HG03342 (cell line): ENCODE measurements at regions not wholly inside any gene's neighbourhood (a gene's known extent, or its start where the extent isn't known, plus 50 kb on each side); places are given as distances from the start of the nearest gene placed in this dataset.

Experiments
- ATAC-seq: cut with Tn5 transposase; IDR thresholded peaks from one replicate; pipeline ENCODE4 v1.9.1; 2021; ENCODE audit warnings: mild to moderate bottlenecking, moderate library complexity; ENCODE audit not compliant: unreplicated experiment

DNA sequence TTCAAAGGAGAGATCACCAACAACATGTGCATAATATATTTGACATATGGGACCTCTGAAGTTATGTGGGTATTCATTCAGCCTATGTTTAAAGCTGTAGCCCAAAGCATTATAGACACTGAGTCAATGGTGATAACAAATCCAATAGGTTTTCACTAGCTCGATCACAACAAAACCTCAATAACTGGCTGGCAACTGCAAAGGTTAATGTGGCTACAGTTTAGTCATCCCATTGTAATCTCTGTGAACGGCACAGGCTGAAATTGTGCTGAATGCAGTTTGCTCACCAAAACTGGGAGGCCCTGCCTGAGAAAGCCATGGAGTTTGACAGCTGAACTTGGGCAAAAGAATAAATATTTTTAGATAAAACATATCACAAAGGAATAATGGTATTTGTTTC is 152.4 kb upstream of the ADO start:
- ATAC-seq = no peak

DNA sequence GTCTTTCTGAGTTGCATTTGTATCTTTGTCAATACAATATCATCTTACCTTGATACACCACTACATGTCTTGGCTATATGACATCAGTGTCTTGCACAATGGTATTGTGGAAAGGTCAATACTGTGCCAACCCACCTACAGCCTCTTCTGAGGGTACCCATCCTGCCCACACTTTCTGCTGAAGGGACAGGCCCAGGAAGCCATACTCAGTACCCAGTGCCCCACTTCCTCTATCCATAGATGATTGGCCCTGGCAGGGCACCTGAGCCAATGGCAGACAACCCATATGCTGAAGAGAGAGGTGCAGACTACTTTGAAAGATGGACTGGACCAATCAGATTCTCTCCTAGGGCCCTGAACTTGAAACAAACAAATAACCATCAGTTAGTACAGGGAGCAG is 152.0 kb upstream of the ADO start:
- no peak for ATAC-seq

DNA sequence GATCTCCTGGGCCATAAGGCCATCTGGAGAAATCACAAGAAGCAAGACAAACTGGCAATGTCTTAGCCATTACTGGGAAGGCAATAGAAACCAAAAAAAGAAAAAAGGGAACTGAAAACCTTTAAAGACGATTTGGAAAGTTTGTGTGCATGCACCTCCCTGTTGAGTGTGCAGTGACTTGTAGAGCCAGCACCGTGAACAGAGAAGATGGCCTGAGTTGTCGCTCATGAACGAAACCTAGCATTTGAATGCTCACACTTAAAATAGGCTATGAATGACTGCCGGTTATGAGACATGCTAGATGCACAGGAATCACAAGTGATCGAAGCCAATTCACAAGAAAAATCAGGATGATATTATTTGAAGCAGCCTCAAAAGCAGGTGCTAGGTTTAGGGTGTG is 151.3 kb upstream of the ADO start:
- peak; percentile 87 for ATAC-seq

- no peak for ATAC-seq
Observed at GRCh38 chr10:62654966-62655336, 149.6 kb upstream of the ADO start.

DNA sequence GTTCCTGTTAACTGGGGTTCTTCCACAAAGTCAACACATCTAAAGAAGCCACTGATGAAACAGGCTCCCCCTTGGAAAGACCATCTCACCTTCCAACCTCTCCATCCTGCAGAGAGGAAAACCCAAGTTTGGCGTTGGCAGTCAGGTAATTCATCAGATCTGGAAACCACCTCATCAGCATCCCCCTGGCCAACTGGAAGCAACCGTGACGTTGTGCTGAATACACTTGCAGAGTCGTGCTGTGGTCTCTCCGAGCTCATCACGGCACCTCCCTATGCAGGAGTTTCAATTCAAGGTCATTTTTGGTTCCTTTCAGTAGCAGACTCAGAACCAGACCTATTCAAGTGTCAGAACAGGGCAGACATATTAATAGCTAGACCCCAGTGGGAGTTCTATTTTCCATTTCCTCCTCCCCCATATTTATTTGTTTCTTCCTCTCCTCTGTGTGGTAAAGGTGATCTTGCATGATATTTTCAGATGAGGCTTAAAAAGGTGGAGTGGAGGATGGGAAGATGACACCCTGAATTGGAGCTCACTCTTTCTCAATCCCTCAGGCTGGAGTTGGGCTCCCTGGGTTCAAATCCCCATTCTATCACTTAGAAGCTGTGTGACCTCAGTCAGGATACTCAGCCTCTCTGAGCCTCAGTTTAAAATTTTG is 149.1 kb upstream of the ADO start:
- ATAC-seq = peak; percentile 80

- ATAC-seq = no peak
Observed at GRCh38 chr10:62657244-62657835, 147.2 kb upstream of the ADO start.

- no peak for ATAC-seq
Observed at GRCh38 chr10:62658516-62658915, 146.0 kb upstream of the ADO start.

GRCh38 chr10:62661143-62661542 is 143.4 kb upstream of the ADO start:
- ATAC-seq = no peak

DNA sequence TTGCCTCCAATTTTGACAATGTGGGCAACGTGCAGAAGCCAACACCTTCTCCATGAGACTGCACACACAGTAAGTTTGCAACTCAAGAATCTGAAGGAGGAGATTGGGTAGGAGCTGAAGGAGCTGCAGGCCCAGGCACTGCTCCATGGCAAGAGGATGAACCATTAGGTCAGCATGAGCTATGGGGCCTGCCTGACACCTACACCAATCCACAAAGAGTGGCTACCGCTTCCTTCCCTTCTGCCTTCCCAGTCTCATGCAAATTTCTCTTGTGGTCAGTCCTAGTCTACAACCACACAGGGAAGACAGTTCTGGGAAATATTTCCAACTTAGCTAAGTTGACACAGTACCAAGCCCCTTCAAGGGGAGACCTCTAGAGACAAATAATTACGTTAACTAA is 142.0 kb upstream of the ADO start:
- ATAC-seq = no peak

GRCh38 chr10:62665771-62666170 is 138.7 kb upstream of the ADO start:
- ATAC-seq = no peak

GRCh38 chr10:62666275-62666674 is 138.2 kb upstream of the ADO start:
- ATAC-seq = no peak

DNA sequence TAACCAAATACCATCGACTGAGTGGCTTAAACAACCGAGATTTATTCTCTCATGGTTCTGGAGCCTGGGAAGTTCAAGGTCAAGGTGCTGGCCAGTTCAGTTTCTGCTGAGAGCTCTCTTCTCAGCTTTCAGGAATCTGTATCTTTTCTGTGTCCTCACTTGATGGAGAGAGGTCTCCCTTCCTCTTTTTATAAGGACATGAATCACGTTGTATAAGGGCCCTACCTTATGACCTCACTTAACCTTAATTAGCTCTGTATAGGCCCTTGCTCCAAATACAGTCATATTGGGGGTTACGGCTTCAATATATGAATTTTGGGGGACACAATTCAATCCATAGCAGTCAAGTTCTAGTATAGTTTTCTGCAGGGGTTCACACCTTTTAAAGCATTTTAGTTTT is 135.2 kb upstream of the ADO start:
- no peak for ATAC-seq

GRCh38 chr10:62671104-62671503 is 133.4 kb upstream of the ADO start:
- no peak for ATAC-seq

GRCh38 chr10:62681211-62681940 is 123.1 kb upstream of the ADO start:
- peak; percentile 96 for ATAC-seq

DNA sequence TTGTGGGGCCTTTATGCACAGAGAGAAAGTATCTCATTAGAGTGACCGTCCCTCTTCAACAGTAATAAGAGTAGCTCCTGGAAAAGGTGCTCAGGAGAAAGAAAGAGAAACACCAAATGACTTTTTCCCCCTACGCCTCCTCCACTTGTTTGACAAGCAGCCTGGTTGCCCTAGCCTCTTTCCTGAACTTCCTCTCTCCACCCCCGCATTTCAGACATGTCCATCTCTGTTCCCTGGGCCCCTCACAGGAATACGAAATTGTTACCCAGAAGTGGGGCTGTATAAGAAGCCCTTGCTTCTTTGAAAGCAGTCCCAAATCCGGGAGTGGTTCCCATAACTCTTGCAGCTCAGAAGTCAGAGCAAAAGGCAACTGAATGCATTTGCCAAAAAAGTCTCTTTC is 119.6 kb upstream of the ADO start:
- no peak for ATAC-seq

- no peak for ATAC-seq
Observed at GRCh38 chr10:62687230-62687748, 117.2 kb upstream of the ADO start.

- ATAC-seq = no peak
Observed at GRCh38 chr10:62688971-62689700, 115.4 kb upstream of the ADO start.

- ATAC-seq = peak; percentile 50
Observed at GRCh38 chr10:62689712-62690111, 114.8 kb upstream of the ADO start.

- no peak for ATAC-seq
Observed at GRCh38 chr10:62690703-62691102, 113.8 kb upstream of the ADO start.

- no peak for ATAC-seq
Observed at GRCh38 chr10:62691336-62691735, 113.2 kb upstream of the ADO start.

- ATAC-seq = no peak
Observed at GRCh38 chr10:62692085-62692484, 112.4 kb upstream of the ADO start.

DNA sequence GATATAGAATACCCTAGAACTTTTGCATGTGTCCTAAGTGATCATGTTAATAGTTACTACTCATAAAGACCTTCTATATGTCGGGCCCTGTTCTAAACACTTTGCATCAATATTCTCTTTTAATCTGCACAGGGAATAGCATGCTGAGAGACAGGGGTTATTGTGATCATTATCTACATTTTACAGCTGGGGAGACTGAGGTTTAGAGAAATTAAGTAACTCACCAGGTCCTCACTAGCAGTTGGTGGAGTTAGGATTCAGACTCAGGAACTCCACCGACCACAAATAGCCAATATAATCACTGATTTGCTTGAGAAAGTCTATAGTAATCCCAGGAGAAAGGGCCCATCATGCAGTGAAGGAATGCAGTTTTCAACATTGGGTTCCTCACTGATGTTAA is 111.2 kb upstream of the ADO start:
- ATAC-seq = no peak
